T-helper 2 cell treated with Interferon-gamma antibody and Interleukin-4, amounts not matched to agents 100 ng/mL and 5 ng/mL, for 36 hours (primary cell): ENCODE measurements at regions not wholly inside any gene's neighbourhood (a gene's known extent, or its start where the extent isn't known, plus 50 kb on each side); places are given as distances from the start of the nearest gene placed in this dataset.
"Not testable (repeated sequence)": the region's sequence is repeated elsewhere in the genome, so short reads cannot be mapped to it uniquely, and the experiment has no call there.

Experiments used
- intact Hi-C: fragments of 100-400 bp; cut with micrococcal nuclease; formaldehyde crosslinking; loops from one replicate; pipeline ENCODE4 v1.15.1; 2023

- intact Hi-C loops, result no loop called here
These were observed 740.2 kb upstream of the ZNF608 start for GRCh38 chr5:125486634-125487033.

GRCh38 chr5:125487231-125487630, 740.8 kb upstream of the ZNF608 start:
- intact Hi-C loops, result no loop called here

GRCh38 chr5:125487652-125488051, 741.2 kb upstream of the ZNF608 start:
- intact Hi-C loops, result not testable (repeated sequence)

GRCh38 chr5:125489146-125489545, 742.7 kb upstream of the ZNF608 start:
- intact Hi-C loops, result no loop called here

GRCh38 chr5:125491986-125492492, 745.6 kb upstream of the ZNF608 start:
- intact Hi-C loops, result no loop called here

- intact Hi-C loops, result no loop called here
These were observed 746.5 kb upstream of the ZNF608 start for GRCh38 chr5:125492977-125493376.

- intact Hi-C loops, result no loop called here
These were observed 750.0 kb upstream of the ZNF608 start for GRCh38 chr5:125496393-125496792.

GRCh38 chr5:125497651-125498050, 751.2 kb upstream of the ZNF608 start:
- intact Hi-C loops, result no loop called here

GRCh38 chr5:125499636-125500332, 753.3 kb upstream of the ZNF608 start:
- intact Hi-C loops, result no loop called here

GRCh38 chr5:125501396-125501795, 755.0 kb upstream of the ZNF608 start:
- intact Hi-C loops, result no loop called here

GRCh38 chr5:125503946-125504345, 757.5 kb upstream of the ZNF608 start:
- intact Hi-C loops, result no loop called here

- intact Hi-C loops, result no loop called here
These were observed 758.7 kb upstream of the ZNF608 start for GRCh38 chr5:125505115-125505514.

GRCh38 chr5:125506124-125506523, 759.7 kb upstream of the ZNF608 start:
- intact Hi-C loops, result no loop called here

GRCh38 chr5:125508225-125508624, 761.8 kb upstream of the ZNF608 start:
- intact Hi-C loops, result no loop called here

GRCh38 chr5:125510651-125511050, 764.2 kb upstream of the ZNF608 start:
- intact Hi-C loops, result no loop called here

- intact Hi-C loops, result no loop called here
These were observed 771.6 kb upstream of the ZNF608 start for GRCh38 chr5:125517973-125518550.

GRCh38 chr5:125521289-125521688, 774.9 kb upstream of the ZNF608 start:
- intact Hi-C loops, result no loop called here

GRCh38 chr5:125525356-125525755, 778.9 kb upstream of the ZNF608 start:
- intact Hi-C loops, result no loop called here

GRCh38 chr5:125526966-125527365, 780.5 kb upstream of the ZNF608 start:
- intact Hi-C loops, result no loop called here

- intact Hi-C loops, result no loop called here
These were observed 782.4 kb upstream of the ZNF608 start for GRCh38 chr5:125528881-125529280.

- intact Hi-C loops, result no loop called here
These were observed 784.6 kb upstream of the ZNF608 start for GRCh38 chr5:125530833-125531615.

GRCh38 chr5:125536095-125536494, 789.7 kb upstream of the ZNF608 start:
- intact Hi-C loops, result no loop called here
